COR-L47 (cell line): ENCODE measurements at regions not wholly inside any gene's neighbourhood (a gene's known extent, or its start where the extent isn't known, plus 50 kb on each side); places are given as distances from the start of the nearest gene placed in this dataset.

Experiments
- DNase-seq: peaks from one replicate; lab custom pipeline; 2025; lab: John Stamatoyannopoulos, UW

- DNase-seq: no peak
Observed at GRCh38 chr6:128666405-128666804, 146.0 kb upstream of the PTPRK start.

GRCh38 chr6:128663238-128663637 is 142.8 kb upstream of the PTPRK start:
- no peak for DNase-seq

DNA sequence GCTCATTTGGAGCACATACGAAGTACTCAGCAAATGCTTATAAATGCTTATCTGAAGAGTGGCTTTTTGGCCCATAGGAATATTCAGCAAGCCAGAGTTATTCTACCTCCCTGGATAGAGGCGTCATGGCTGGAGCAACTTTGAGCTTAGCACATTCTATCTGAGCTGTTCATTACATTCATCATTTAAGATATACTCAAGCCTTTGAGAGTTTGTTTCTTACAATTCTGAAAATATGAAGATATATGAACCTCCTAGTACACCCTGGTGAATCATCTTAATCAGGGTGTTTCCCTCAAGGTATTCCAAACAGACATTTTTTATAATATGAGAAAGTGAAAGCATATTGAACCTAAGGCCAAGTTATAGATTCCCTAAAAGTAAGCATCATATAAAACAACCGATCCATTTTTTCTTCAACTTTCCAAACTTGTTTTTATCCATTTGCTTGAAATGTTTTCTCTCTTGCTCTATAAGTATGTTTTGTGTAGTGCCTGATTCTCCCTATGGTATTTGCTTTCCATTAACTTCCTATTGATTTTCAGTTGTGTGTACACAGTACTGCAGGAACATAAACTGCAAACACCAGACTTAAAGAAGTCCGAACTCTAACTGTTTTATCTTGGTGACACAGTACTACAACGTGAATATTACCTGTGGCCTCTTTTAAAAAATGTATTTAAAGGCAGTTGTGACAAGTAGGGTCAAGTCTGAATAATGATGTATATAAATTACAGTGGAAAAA is 139.7 kb upstream of the PTPRK start:
- DNase-seq: no peak

GRCh38 chr6:128659276-128659675 is 138.9 kb upstream of the PTPRK start:
- DNase-seq: no peak

- no peak for DNase-seq
Observed at GRCh38 chr6:128657181-128657580, 136.8 kb upstream of the PTPRK start.

GRCh38 chr6:128655978-128656498 is 135.6 kb upstream of the PTPRK start:
- no peak for DNase-seq

DNA sequence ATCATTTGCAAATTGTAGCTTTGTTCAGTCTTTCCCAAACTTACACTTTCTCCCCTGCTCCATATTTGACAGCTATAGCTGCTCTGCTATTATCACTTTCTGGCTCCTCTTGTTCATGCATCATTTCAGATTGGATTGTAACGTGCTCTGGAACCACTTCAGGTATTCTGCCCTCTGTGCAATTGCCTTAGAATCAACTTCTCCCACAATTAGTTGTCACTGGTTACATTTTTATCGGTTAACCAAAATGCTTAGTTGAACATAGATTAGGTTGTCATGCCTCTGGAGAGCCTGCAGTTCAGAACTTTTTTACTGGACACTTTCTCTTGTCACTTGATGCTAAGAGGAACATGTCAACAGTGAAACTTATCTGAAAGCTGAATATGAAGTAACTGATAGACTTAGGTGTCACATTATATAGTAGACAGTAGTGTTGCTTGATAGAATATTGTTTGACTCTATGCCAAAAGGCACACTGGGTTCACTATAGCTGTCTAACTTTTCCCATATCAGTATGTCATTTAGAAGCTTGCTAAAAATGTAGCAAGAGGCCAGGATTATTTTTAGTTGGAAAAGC is 127.7 kb upstream of the PTPRK start:
- DNase-seq: no peak

GRCh38 chr6:128642132-128642531 is 121.7 kb upstream of the PTPRK start:
- no peak for DNase-seq

DNA sequence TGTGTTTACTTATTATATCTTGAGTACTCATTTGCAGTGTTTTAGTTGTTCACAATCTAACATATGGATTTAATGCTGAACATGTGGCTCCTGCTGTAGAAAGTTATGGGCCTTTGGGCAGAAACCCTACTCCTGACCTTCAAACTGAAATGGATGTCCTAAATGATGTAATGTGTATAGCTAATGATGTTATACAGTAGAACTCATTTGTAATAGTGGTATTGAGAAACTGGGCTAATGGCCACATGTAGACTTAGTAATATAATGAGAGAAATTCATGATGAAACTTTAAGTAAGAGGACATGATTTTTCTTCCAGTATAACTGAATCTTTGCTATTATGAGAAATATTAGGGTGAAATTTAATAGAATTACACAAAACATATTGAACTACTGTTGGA is 121.3 kb upstream of the PTPRK start:
- DNase-seq: no peak

DNA sequence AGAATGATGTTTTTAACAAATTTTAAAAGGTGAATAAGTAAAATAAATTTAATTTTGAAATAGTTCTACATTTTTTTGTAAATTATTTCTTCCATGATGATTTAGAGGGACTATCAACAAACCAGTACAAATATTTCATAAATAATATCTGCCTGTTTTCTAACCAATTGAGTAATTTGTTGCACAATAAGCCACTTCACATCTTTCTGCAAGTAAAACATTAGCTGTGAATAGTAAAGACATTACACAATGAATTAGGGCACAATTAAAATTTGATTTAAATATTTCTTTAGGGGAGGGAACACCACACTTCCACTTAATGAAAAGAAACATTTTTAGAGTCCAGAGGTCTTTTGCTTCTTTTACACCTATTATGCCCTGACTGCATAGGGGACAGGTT is 118.4 kb upstream of the PTPRK start:
- DNase-seq: no peak

DNA sequence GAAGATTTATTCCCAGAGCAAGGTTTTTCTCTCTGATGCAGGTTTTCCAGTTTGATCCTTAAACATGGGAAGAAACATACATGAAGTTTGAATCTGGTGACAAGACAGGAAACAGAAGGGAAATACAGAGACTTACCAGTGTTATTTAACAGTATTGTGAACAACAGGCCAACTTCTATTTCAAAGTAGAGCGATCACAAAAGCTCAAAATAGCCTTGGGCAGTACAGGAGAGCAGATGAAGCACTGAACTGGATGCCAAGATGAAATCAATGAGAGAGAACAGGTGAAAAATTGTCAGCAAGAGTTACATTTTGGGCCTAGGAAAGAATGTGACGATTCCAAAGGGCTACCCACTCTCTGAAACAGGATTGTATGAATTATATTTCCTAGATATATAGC is 114.8 kb upstream of the PTPRK start:
- DNase-seq: no peak

- DNase-seq: no peak
Observed at GRCh38 chr6:128632131-128632530, 111.7 kb upstream of the PTPRK start.

GRCh38 chr6:128631031-128631430 is 110.6 kb upstream of the PTPRK start:
- no peak for DNase-seq

DNA sequence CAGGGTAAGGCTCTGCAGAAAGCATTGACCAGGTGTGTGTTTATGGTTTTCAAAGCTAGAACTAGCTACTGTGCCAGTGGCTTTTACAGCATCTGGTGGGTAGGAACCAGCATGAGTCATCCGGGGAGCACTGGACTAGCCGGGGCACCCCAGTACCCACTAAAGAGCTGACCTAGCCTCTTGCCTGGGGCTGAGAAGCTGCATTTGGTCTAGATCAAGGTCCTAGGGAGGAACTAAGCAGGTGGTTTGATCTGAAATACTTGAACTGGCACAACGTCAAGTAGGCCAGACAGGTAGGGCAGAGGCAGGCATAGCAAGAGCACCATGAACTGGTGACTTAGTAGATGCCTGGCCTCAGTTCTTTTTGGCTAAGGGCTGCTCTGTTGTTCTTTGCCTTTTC is 109.8 kb upstream of the PTPRK start:
- DNase-seq: no peak

DNA sequence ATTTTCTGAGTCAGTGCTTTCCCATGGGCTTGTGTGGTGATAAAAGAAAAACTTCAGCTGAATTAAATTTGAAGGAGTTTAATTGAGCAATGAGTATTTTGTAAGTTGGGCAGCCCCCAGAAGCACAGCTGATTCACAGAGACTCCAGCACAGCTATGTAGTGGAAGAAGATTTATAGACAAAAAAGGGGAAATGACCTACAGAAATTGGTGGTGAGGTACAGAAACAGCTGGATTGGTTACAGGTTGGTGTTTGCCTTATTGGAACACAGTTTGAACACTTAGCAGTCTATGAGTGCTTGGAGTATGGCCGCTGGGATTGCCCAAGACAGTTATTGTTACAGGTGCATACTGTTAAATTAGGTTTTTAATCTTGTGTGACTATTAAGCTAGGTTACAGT is 96.9 kb upstream of the PTPRK start:
- DNase-seq: no peak

DNA sequence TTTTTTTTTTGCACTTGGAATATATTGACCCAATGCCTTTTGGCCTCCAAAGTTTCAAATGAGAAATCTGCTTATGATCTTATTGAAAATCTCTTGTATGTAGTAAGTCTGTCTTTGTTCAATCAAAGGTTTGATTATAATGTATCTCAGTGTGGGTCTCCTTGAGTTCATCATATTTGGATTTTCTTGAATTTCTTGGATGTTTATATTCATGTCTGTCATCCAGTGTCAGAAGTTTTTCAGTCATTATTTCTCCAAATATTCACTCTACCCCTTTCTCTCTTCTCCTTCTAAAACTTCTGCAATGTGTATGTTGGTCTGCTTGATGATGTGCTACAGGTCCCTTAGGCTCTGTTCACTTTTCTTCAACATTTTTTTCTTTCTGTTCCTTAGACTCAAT is 95.9 kb upstream of the PTPRK start:
- no peak for DNase-seq

- no peak for DNase-seq
Observed at GRCh38 chr6:128606611-128607010, 86.2 kb upstream of the PTPRK start.

DNA sequence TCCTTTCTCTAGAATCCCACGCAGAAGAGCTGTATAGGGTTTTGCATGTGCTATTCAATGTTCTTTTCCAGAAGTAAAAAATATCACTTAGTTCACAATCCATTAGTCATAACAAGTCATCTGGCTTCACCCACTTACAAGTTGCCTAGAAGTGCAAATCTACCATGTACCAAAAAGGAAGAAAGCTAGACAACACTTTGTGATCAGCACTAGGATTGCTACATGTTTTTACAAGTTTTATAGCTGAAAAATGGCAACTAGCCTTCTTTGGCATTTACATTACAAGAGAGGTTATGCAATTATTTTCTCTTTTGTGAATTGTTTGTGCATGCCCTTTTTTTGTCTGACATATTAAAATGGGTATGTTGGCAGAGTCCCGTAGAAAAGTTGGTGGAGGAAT is 85.6 kb upstream of the PTPRK start:
- no peak for DNase-seq

DNA sequence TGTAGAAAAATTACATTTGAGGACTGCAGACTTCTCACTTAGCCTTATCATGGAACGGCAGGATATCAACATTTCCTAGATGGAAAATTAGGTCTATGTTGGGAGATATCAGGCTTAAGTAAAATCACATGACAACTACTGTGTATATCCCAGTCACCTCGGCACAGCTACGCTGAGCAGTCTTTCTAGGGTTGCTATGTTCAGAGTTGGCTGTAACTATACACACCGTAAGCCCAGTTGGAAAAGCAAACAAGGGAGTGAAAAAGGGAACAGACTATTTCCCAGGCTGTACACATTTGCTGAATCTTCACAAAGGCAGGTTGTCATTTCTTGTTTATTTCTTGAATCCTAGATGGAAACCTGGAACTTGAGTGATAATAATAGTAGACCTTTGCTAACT is 80.7 kb upstream of the PTPRK start:
- DNase-seq: no peak

DNA sequence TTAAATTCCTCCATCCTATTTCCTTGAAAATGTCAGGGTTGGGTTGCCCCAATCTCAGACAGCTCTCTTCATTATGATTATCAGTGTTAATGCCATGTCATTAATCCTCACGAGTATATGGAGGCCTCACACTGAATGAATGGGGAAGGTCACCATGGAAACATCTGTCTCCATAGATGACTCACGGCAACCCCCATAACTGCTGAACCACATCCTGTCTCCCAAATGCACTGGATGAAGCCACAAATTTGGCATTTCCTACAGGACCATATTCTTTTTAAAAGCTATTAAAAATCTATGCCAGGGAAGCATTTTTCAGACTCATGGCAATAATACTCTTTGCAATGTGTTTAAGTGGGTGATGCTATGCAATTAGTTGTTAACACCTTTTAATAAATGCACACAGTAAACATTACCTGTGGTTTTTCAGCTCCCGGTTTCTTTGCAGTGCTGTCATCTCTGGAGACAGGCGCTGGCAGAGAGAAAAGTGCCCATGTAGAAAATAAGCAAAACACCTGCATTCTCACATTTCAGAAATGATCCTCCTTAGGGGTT is 80.1 kb upstream of the PTPRK start:
- DNase-seq: peak; percentile 9

DNA sequence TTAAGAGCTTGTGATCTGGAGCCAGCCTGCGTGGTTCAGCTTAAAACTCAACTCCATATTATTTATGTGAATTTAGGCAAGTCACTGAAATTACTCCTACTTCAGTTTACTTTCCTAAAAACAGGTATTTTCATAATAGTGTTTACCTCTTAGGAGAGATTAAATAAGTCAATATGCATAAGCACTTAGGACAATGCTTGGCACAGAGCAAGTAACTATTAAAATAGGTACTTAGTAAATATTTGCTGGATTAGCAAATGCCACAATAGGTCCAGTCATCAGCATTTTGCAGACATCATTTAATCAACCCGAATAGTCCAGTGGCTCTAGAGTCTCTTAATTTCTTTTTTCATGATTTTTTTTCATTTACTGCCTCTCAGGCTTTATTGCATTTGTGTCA is 78.6 kb upstream of the PTPRK start:
- no peak for DNase-seq

- DNase-seq: no peak
Observed at GRCh38 chr6:128598571-128598970, 78.2 kb upstream of the PTPRK start.

DNA sequence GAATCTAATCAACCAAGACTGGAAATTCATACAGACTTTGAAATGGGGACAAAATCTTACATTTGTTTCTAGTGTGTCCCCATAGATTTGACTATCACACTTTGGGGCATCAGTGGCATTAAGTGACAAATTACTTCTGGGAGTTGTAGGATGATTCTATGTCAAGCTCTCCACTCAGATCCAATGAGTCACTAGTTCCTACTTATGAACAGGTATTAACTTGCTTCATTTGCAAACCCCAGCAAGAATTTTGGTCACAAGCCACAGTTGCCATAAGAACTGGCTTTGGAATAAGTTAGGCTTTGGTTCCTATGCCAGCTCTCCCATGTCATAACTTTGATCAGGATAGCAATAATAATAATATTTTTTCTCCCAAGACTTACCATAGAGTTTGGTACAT is 77.6 kb upstream of the PTPRK start:
- DNase-seq: no peak

- no peak for DNase-seq
Observed at GRCh38 chr6:128597004-128597403, 76.6 kb upstream of the PTPRK start.
